ENCODE measurements at regions not wholly inside any gene's neighbourhood (a gene's known extent, or its start where the extent isn't known, plus 50 kb on each side); places are given as distances from the start of the nearest gene placed in this dataset.
"Not testable (repeated sequence)": the region's sequence is repeated elsewhere in the genome, so short reads cannot be mapped to it uniquely, and the experiment has no call there.

DNA sequence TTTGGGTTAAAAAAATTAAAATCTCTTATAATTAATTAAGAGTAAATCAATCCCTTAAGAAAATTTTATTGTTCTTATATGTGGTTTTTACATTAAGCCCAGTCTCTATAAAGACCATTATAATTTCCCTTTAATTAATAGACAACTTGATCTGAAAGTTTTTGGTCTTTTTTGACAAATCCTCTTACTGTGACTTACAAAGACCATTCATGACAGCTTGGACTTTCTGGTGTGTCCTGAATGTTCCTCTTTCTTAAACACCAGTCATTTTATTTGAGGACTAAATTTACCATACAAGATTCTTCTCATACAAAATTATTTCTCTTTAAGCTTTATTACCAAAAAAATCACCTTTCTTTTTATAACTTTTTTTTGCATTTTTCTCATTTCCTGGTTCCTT, 368.3 kb downstream of the ADGRD1 start:
- H3K4me3 ChIP-seq (ENCODE audit: low read depth, low read length) = no peak overlapping the region
- TF ChIP-seq, protein P1, sequence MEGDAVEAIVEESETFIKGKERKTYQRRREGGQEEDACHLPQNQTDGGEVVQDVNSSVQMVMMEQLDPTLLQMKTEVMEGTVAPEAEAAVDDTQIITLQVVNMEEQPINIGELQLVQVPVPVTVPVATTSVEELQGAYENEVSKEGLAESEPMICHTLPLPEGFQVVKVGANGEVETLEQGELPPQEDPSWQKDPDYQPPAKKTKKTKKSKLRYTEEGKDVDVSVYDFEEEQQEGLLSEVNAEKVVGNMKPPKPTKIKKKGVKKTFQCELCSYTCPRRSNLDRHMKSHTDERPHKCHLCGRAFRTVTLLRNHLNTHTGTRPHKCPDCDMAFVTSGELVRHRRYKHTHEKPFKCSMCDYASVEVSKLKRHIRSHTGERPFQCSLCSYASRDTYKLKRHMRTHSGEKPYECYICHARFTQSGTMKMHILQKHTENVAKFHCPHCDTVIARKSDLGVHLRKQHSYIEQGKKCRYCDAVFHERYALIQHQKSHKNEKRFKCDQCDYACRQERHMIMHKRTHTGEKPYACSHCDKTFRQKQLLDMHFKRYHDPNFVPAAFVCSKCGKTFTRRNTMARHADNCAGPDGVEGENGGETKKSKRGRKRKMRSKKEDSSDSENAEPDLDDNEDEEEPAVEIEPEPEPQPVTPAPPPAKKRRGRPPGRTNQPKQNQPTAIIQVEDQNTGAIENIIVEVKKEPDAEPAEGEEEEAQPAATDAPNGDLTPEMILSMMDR (IDR thresholded peaks at IDR 0.05; ENCODE audit: low read depth, low read length) = no peak
- TF ChIP-seq MYC (IDR thresholded peaks at IDR 0.05; ENCODE audit: low read depth, low read length) (no peak), POLR2A (IDR thresholded peaks at IDR 0.05; ENCODE audit: extremely low read depth, insufficient read length) (no peak)
- TF ChIP-seq, protein P2, sequence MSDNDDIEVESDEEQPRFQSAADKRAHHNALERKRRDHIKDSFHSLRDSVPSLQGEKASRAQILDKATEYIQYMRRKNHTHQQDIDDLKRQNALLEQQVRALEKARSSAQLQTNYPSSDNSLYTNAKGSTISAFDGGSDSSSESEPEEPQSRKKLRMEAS (IDR thresholded peaks at IDR 0.05; ENCODE audit: low read depth, low read length) = no peak
- DNase-seq (ENCODE audit: low read depth) = peak; percentile 43

DNA sequence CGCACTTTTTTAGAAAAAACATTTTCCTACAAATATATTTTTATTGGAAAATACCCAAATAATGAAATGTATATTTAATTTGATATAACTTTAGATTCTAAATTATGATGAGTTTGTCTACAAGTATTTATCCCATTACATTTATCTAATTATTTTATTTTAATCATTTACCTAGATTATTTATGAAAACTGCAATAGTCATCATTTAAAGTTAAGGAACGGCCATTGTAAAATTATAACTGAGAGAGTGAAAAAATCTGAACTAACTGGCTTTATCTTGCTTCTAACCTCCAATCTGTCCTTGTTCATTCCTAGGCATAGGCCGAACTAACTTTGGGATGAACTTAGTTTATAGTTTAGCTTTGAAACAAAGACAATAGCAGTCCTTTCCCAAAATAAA, 368.8 kb downstream of the ADGRD1 start:
- not testable (repeated sequence) for DNase-seq (ENCODE audit: low read depth)

DNA sequence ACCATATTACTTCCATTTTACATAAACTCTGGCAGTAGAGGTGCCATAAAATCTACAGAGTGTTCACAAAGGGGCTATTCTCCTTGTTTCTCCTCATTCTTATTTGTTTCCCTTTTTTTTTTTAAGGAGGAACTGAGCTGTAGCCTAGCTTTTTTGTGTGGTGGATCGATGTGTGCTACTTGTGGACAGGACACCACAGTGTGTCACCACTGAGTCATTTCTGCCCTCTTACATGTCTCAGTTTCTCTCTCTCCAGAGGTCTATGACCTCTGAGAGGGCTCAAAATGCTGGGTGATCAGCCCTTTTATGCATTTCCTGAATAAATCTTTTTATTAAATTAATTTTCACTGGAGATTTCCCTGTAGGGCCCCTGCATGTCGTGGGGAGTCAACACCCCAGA, 370.2 kb downstream of the ADGRD1 start:
- no peak for DNase-seq (ENCODE audit: low read depth)
- TF ChIP-seq, protein P2 (IDR thresholded peaks at IDR 0.05; ENCODE audit: low read depth, low read length) = no peak
- TF ChIP-seq, protein P1 (IDR thresholded peaks at IDR 0.05; ENCODE audit: low read depth, low read length) = no peak
- no peak for TF ChIP-seq POLR2A (IDR thresholded peaks at IDR 0.05; ENCODE audit: extremely low read depth, insufficient read length)
- TF ChIP-seq MYC (IDR thresholded peaks at IDR 0.05; ENCODE audit: low read depth, low read length) = no peak
- H3K4me3 ChIP-seq (ENCODE audit: low read depth, low read length) = no peak overlapping the region

More for the DNA sequence above, 368.8 kb downstream of the ADGRD1 start:
- H3K4me3 ChIP-seq (ENCODE audit: low read depth, low read length) = not testable (repeated sequence)

DNA sequence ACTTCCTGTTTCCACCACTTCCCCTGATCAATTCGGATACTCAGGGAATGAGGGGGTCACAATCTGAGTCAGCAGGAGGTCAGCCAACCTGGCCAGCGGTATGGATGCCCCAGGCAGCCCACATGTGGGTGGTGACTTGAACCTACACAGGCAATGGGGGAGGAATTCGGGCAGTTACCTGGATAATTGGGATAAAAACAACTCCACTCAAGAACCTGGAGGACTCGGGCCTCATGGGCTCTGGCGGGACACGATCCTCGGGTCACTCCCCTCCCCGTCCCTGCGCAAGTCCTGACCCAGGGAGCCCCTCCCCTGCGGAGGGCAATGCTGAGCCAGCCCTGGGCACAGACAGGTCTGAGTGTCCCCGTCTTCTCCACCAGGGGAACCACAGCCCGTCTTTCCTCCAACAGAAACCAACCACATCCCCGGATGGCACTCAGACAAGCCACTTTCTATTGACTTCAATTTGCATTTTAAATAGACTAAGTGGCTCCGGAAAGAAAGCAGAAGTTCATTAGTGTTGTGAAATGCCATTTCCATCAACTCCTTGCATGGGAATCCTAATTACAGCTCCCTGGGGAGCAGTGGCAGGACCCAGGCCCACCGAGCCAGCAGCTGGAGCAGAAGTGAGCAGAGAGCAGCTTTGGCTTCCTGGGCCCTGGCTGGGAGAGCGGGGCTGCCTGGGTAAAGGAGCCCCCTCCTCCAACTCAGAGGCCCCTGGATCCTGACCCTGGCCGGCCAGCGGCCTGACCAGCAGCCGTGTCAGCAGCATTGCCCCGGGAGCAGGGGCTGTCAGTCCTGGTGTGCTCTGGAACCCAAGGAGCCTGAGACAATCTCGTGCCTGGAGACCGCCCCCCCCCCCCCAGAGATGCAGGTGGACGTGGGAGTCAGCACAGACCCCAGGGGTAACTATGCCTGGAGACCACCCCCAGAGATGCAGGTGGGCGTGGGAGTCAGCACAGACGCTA, 374.1 kb downstream of the ADGRD1 start:
- TF ChIP-seq, protein P2 (IDR thresholded peaks at IDR 0.05; ENCODE audit: low read depth, low read length) = no peak
- TF ChIP-seq, protein P1 (IDR thresholded peaks at IDR 0.05; ENCODE audit: low read depth, low read length) = peak; percentile 34
- no peak overlapping the region for H3K4me3 ChIP-seq (ENCODE audit: low read depth, low read length)
- DNase-seq (ENCODE audit: low read depth) = peak; percentile 96

DNA sequence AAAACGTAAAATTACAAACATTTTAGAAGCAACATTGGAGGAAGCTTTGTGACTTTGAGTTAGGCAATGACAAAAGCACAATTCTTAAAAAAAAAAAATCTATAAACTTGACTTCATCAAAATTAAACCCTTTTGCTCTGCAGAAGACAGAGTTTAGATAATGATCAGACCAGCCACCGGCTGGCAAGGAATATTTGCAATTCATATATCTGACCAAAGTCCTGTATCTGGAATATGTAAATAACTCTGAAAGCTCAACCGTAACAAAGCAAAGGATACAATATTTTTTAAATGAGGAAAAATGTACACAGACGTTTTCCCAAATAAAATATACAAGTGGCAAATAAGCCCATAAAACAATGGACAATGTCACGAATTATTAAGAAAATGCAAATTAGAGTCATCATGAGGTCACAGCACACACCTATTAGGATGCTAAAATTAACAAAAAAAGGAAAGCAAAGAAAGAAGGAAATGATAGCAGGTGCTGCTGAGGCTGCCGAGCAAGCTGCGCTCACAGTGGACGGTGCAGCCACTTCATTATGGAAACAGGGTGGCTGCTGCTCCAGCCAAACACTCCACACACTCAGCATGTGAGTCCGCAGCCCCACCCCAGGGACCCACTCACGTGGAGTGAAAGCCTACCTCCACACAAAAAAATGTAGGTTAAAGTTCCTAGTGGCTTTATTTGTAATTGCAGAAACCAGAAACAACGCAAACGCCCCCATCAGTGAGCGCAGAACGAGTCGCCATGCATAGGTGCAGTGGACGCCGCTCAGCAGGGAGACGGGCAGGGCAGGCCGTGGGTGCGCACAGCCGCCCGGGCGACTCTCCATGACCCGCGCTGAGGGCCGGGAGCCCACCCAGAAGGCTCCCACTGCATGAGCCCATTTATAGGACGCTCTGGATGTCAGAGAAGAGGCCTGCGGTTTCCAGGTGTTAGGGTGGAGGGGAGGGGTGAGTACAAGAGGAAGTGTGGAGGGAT, 375.4 kb downstream of the ADGRD1 start:
- not testable (repeated sequence) for H3K4me3 ChIP-seq (ENCODE audit: low read depth, low read length); DNase-seq (ENCODE audit: low read depth)

DNA sequence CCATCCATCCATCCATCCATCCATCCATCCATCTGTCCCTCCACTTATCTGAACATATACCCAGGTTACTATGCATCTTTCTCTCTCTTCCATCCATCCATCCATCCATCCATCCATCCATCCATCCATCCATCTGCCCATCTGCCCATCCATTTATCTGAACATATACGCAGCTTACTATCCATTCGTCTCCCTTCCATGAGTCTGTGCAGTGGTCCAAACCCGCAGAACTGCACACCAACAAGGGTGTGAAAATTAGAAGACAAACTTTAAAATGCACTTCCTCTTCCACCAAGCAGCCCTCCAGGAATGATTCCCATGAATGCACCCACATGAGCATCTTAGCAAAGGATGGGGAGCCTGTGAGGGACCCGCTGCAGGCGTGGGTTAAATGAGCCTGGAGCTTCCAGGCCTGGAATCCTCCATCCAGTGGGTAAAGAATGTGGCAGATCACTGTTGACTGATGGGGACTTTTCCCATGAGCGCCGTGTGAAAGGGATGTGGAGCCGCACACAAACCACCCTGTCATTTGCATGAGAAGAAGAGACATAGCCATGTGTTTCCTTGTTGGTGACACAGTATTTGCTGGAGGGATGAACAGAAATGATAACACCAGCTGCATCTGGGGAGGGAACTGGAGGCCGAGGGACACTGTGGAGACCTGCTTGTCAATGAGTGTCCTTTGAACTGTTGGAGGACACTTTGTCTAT, 376.6 kb downstream of the ADGRD1 start:
- no peak for TF ChIP-seq POLR2A (IDR thresholded peaks at IDR 0.05; ENCODE audit: extremely low read depth, insufficient read length)
- TF ChIP-seq, protein P1 (IDR thresholded peaks at IDR 0.05; ENCODE audit: low read depth, low read length) = no peak
- no peak for TF ChIP-seq MYC (IDR thresholded peaks at IDR 0.05; ENCODE audit: low read depth, low read length)
- TF ChIP-seq, protein P2 (IDR thresholded peaks at IDR 0.05; ENCODE audit: low read depth, low read length) = no peak
- DNase-seq (ENCODE audit: low read depth) = no peak
- H3K4me3 ChIP-seq (ENCODE audit: low read depth, low read length) = no peak overlapping the region

Measured in NB4 (cell line).